ENCODE measurements at regions not wholly inside any gene's neighbourhood (a gene's known extent, or its start where the extent isn't known, plus 50 kb on each side); places are given as distances from the start of the nearest gene placed in this dataset.

- Histone ChIP-seq H3K27ac (ENCODE audit: insufficient read length, low read depth, low read length) (no peak overlapping the region), H3K4ac (ENCODE audit: low read depth, low read length) (no peak overlapping the region), H2BK15ac (ENCODE audit: low read depth, low read length) (no peak overlapping the region), H3K23me2 (ENCODE audit: insufficient read length, low read depth, low read length, poor library complexity, severe bottlenecking) (no peaks in the 10 kb centered on the region), H3T11ph (ENCODE audit: low read length) (no peak overlapping the region), H2AFZ (ENCODE audit: low read length) (no peak overlapping the region), H3K79me2 (ENCODE audit: insufficient read depth, low read length) (no peaks in the 10 kb centered on the region), H3K79me1 (ENCODE audit: insufficient read depth, low read depth, low read length, poor library complexity, severe bottlenecking) (no peaks in the 10 kb centered on the region), H3K9me3 (ENCODE audit: control insufficient read depth, low read depth, low read length) (no peaks in the 10 kb centered on the region), H3K4me1 (ENCODE audit: insufficient read depth, low read length) (no peaks in the 10 kb centered on the region), H3K18ac (ENCODE audit: insufficient read length, low read depth, low read length) (no peak overlapping the region), H2BK20ac (ENCODE audit: low read depth, low read length, poor library complexity, severe bottlenecking) (no peak overlapping the region), H4K5ac (ENCODE audit: insufficient read length, low read depth, low read length) (no peak overlapping the region), H2BK12ac (ENCODE audit: insufficient read length, low read depth, low read length) (no peak overlapping the region), H2AK5ac (ENCODE audit: insufficient read length, low read length) (no peak overlapping the region), H3K23ac (ENCODE audit: insufficient read length, low read depth, low read length) (no peak overlapping the region), H3K9ac (ENCODE audit: extremely low read depth, insufficient read length, low read length) (no peak overlapping the region), H4K8ac (replicated peaks; ENCODE audit: insufficient read length, low read depth, low read length) (no peak overlapping the region), H3K4me2 (ENCODE audit: insufficient read depth, insufficient read length, low read length) (no peak overlapping the region), H2BK120ac (ENCODE audit: low read depth, low read length, poor library complexity, severe bottlenecking) (no peak overlapping the region), H4K20me1 (ENCODE audit: control insufficient read depth, insufficient read depth, insufficient read length) (no peaks in the 10 kb centered on the region), H3K14ac (ENCODE audit: insufficient read depth, low read length) (no peak overlapping the region), H4K91ac (ENCODE audit: insufficient read length, low read depth, low read length) (no peak overlapping the region), H3K56ac (ENCODE audit: insufficient read length, low read depth, low read length) (no peak overlapping the region), H2BK5ac (ENCODE audit: insufficient read length, low read length) (no peak overlapping the region), H3K27me3 (ENCODE audit: insufficient read depth, low read length) (no peaks in the 10 kb centered on the region)
- Mint-ChIP-seq H3K27me3 (ENCODE audit: low read depth) (no peaks in the 10 kb centered on the region; the same call in none of the 2 replicates), H3K27ac (no peak overlapping the region), H3K9me3 (no peaks in the 10 kb centered on the region), H3K4me3 (no peak overlapping the region), H3K4me1 (peaks cover 4 to 9% of the 10 kb centered on the region in 2 experiments; a peak in 3 of 4 replicates), H3K36me3 (ENCODE audit: insufficient read depth in 1 of 3, low read depth in 3 of 3) (no peaks in the 10 kb centered on the region; a peak in 1 of 7 replicates)
- no peak for TF ChIP-seq CTCF (conservative IDR thresholded peaks at IDR 0.05)
- no CpG with 5 or more reads among the region's 7 CpGs for WGBS (ENCODE audit: extremely low coverage, insufficient read length, low lambda C conversion rate)
- DNase-seq = no peak
Measured at GRCh38 chr2:19538411-19538963, 180.1 kb upstream of the OSR1 start.

Data from H9 (cell line).